IPS DF 4.7 (cell line): ENCODE measurements at regions not wholly inside any gene's neighbourhood (a gene's known extent, or its start where the extent isn't known, plus 50 kb on each side); places are given as distances from the start of the nearest gene placed in this dataset.

Experiments used
- DNase-seq: peaks from one replicate; pipeline ENCODE4 v3.0.0-alpha.2; 2013; ENCODE audit warnings: low spot score; ENCODE audit errors: extremely low read depth

DNA sequence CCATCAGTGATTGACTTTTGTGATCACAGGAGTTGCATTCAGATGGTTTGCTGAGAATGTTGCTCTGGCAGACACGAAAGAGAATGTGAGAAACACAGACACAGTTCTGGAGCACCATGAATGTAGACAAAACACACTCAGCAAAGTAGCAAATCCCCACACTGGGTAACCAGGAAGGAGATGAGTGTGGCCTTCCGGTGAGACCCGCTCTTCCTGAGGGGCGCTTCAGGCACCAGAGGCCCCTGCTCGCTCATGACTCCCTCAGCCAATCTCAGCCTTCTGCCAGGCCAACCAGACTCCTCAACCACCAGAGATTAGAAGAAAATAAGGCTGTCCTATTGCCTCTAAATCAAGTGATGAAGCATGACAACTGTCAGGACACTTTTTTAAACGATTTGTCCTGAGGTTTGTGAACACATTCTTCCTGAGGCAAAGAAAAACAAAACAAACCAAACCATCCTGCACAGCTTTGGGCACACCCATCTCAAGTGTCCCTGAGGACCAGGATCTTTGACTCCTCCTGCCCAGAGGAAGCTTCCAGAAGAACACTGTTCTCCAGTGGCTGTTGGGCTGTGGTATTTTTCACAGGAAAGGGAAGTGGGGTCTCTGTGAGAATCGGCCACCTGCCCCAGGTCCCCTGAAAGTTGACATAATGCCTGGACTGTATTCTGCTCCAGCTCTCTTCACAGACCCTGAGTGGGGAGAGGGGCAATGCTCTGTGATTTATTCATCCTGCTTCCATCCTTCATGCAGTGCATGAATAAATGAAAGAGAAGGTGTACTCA, 152.8 kb downstream of the BCL11A start:
- DNase-seq = no peak

DNA sequence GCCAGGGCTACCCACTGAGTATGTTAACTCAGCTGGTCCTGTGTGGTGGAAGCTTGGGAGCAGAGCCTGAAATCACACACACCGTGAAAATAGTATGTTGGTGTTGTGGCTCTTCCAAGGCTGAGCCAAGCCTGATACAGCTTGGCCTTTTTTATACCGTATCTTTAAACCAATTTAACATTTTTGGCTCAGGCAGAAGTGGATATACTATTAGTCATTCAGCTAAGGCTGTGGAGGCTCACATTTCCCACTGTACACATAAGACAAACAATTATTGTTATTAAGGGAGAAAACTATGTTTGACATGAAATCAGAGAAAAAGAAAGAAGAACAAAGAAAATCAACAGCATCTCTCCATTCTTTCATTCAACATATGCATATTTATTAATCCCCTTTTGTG, 159.0 kb downstream of the BCL11A start:
- DNase-seq = no peak

DNA sequence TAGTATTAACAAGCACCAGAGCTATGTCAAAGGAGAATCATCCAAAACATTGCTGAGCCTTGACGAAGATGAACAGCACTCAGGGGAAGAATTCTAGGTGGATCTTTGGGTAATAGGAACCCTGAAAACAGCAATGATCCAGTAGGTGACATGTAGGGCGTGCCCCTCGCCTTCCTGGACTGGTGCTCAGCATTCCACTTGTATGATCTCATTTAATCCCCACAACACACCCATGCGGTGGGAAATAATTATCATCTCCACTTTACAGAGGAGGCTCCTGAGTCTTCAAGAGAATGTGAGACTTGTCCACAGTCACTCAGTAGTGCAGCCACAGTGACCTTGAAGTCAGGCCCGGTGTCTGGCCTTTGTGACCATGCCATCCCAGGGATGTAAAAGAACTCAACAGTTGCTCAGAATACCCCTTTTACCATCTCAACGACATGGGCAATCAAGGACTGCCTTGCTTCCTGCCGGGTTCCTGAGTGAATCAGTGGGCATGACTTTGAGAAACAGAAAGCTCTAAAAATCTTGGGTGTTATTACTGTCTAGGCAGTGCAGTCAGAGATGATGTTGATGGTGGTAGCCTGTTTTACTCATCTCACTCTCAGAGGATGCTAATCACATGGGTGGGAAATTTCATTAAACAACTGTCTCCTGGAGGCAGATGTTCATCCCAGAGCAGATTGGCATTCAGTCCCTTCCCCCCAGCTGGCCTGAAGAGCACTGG, 161.6 kb downstream of the BCL11A start:
- DNase-seq = no peak

DNA sequence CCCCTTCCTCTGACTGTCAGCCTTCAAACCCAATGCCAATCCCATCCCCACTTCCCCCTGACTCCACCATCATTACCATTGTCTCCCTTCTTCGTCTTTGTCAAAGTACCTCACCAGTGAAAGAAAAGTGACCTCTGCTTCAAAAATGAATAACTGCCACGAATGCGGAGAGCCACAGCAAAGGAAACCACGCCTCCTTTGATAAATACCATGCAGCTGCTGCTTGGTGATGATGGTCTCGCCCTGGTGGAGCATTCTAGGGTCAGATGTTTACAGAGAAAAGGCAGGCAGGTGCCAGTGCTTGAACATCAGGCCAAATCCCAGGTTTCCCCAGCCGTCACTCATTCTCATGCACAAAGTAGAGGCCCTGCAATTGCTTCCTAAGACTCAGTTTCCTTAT, 162.2 kb downstream of the BCL11A start:
- DNase-seq = no peak

DNA sequence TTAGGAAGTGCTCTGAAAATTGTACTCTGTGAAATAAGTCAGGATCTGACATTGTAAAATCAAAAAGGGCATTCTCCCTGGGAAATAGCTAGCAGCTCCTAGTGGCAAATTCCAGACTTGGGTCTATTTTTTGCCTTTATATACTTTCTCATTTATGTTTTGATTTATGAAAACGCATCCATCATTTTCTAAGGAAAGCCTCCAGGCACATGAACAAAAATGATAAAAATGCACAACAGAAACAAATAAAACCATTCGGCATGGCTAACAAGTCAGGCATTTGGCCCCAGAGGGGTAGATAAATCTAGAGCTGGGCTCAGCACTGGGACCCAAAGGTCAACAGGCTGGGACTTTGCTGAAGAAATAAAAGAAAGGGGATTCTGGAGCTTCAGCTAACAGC, 167.0 kb downstream of the BCL11A start:
- DNase-seq = no peak

DNA sequence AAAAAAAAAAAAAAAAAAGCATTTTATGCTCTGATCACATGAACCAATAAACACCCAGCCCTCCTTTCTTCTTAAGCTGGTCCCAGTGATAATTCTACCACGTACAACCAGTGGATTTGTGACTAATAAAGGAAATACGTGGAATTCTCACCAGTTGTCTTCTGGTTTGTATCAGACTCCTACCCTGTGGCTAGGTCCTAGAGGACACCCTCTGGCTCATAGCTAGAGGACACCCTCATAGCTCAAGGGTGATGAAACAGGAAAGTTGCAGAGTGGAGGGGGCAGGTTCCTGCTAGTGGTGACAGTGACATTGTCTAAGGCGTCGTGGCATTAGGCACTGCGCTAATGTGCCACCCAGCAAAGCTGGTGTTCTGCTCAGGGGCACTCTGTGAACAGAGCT, 167.8 kb downstream of the BCL11A start:
- no peak for DNase-seq

DNA sequence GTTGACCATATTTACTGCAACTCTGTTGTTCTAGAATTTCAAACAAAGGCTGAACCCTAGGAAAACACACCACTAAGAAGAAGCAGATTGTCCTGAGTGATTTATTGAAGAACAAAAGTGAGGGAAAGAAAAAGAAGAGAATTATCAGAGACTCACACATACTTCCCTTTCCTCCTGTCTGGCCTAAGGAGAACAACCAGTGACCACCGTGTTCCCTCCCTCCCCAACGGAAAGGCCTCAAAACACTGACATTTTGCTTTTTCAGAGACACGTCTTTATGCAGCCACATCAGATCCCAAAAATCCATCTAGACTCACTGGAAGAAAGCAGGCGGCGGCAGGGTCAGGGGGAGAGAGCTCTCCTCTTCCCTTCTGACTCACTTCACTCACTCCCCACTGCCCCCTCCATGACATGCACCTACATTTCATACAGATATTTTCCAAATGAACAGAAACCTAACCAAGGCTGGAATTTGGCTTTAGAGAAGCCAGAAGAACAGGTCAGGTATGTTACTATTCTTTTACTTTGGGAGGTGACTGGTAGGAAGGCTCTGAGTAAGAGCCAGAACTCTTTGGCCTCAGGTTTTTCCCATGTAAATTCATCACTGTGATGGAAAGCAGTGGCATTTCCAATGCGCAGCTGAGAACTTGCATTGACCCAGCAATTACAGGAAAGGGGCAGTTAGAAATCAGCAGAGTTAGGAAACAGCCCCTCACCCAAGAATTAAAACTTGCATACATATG, 169.9 kb downstream of the BCL11A start:
- no peak for DNase-seq

DNA sequence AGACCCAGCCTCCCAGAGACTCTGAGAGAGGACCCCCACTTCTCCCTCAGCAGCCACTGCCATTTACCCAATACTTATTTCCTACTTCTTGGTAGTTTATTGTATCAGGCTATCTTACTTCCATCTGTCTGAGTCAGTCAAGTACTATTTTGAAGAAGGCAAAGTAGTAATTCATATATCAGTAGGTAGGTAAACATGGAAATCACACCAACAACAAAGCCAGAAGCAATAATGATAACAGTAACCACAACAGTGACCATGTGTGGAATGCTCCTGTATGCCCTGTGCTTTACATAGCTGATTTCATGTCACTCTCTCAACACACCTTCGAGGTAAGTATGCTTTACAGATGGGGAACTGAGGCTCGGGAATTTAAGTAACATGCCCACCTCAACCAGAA, 173.0 kb downstream of the BCL11A start:
- no peak for DNase-seq

DNA sequence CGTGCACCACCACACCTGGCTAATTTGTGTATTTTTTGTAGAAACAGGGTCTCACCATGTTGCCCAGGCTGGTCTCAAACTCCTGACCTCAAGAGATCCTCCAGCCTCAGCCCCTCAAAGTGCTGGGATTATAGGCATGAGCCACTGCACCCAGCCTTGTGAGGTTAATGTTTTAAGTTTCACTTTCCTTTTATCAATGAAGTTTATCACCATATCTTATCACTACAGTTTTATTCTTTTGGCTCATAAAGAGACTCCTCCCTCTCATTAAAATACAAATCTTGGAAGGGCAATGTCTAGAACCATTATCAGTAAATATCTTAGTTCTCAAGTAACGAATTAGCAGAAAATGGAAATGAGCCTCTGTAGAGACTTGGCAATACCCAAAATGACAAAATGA, 173.8 kb downstream of the BCL11A start:
- DNase-seq = no peak

DNA sequence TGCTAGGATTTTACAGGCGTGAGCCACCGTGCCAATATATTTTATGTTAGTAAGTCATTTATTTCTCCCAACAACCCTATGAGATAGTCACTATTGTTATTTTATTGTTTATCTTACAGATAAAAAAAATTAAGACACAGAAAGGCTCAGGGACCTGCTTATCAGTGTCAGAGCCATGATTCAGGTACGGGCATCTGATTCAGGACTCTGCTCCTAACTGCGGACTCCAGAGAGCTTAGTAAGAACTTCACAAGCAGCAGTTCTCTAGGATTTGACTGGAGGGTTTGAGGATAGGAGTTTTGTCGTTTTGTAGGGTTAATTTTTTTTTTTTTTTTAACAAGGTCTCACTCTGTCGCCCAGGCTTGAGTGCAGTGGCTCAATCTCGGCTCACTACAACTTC, 174.2 kb downstream of the BCL11A start:
- DNase-seq = no peak

DNA sequence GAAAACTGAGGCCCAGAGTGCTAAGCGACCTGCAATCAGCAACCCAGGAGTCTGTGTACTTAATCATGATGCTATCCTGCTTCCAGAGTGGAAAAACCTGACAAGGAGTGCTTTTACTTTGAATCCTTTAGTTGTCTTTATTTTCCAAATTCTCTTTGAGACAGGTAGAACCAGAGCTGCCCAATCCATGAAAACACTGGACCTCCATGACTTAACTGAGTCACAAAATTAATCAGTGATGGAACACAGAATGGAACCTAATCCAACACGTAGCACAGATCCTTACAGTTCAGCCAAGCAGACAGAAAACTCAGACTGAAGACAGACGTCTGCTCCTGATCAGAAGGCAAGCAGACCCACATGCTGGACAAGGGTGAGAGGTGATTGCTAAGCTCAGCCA, 175.6 kb downstream of the BCL11A start:
- DNase-seq = no peak

DNA sequence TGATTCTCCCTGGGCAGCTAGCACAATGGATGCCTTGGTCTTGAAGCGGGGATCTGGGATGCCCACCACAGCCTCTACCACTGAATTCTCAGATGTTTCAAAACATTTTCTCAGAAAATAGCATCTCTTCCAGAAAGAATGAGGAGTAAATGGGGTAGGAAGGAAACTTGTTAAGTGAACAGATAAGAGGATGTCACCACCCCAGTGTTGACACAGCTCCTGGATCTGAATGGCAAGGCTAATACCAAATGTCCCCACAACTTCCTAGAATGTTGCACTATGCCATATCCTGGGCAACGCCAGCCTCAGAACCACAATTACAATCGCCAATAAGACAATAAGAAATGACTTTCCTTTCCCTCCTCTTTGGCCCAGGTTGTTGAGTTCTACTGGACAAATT, 177.2 kb downstream of the BCL11A start:
- no peak for DNase-seq

DNA sequence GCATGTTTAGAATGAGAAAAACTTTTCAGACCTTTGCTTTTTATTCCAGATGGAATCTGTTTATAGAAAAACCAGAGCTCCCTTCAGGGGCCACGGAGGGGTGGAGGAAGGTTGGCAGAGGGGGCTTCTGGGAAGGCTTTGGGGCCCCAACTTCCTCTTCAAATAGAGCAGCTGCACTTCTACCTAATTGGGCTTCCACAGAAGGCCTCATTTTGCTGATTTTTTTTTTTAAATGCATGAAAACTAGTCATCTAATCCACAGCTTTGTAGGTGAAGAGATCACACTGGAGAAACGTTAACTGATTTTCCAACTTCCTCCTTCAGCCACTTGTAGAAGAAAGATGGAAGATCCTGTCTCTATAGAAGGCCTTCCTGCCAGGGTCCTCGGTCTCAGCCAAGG, 181.8 kb downstream of the BCL11A start:
- no peak for DNase-seq

DNA sequence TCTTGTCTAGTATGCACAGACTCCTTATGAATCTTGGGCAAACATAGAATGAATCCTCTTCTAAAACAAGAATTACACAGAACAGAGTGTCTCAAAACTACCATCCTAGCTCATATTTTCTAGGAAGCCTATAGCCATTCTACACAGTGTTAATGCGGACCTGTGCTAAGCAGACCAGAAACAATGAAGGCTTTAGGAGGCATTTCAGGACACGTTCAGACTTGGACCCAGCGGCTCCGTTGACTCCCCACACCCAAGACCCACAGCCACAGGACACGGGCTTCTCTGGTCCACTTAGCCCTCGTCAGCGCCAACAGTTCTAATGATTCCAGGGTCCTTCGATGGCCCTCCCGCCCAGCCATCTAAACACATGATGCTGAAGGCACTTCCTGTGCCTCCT, 182.2 kb downstream of the BCL11A start:
- no peak for DNase-seq

DNA sequence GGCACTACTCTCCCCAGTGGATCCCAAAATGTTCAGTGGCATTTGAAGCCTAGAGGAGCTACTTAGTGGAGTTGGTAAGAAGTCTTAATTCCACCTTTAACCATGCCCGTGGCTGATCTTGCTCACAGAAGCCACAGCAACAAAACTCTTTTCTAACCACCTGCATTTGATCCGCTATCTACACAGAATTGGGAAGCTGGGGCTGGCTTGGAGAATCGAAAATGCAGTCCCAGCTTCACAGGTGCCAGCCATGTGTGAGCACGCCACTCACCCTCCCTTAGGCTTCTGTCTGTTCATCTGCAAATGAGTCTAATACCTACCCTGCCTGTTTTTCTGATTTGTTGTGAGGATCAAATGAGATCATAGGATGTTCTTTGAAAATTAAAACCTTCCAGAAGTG, 182.6 kb downstream of the BCL11A start:
- DNase-seq = no peak

DNA sequence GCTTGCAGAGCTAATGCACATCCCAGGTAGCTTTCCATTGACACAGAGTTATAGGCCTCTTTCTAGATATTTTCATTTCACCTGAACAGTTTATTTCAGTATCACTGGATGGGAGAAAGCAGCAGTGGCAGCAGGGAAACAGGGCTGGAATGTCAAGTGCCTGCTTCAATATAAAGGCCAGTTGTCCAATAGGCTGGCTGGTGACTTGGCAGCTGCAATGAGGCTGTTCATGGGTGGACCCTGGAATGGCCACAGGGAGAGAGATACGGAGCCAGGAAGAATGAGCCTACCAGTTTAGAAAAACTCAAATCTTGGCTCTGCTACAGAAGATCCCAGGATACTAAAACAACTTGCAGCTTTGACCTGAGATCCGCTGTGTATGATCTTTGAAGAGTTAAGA, 185.0 kb downstream of the BCL11A start:
- DNase-seq = no peak

DNA sequence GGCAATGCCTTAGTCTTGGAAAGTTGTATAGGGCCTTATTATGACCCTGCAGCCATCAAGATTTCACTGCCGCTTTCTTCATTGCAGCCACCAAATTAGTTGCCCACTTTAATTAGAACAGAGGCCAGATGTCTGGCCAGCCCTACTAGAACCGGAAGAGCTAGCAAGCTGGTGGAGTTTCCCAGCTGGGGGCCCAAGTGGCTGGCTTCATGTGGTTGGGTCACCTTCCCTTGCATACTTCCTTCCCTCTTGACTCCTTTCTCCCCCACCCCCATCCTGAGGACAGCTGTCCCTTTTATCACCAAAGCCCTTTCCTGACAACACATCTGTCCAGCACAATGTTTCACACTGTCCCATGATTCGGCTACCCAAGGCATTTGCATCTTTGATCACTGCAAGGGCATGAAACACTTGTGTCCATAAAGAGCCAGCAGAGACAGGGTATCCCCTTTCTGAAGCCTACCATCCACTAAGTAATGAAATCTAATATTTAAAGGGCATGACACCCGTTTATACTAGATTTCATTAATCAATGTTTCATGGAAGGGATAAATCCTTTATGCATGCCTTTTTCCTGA, 187.2 kb downstream of the BCL11A start:
- no peak for DNase-seq

DNA sequence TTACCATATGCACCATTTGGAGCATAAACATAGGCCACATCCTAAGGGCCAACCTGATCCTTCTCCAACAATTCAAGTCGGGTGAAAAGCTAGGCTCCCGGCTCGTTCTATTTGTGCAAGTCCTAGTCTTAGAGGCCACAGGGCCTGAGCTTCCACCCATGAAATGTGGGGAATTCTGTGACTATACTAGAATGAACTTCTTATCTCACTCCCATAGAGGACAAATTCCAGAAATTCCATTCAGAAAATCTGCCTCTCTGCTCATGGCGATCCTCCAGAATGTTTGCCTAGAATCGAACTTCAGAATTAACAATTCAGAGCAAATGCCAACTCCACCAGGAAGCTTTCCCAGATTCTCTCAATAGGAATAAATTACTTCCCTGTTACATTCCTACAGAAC, 187.9 kb downstream of the BCL11A start:
- DNase-seq = no peak

DNA sequence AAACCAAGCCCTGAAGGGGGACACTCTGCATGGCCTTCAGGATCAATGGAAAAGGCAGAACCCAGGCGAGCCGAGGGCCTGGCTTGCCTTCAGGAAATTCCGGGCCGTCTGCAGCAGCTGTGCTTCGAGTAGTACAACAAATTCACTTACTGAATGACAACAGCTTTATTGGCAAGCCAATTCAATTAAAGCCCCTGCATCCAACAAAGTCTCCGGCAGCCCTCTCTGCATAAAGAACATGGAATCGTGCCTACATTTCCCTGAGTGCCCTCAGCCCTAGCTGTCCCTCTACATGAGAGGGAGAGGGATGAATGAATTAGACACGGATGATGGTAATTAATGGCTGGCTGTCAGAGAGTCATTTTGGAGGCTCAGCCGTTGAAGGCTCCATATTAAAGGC, 189.0 kb downstream of the BCL11A start:
- no peak for DNase-seq

DNA sequence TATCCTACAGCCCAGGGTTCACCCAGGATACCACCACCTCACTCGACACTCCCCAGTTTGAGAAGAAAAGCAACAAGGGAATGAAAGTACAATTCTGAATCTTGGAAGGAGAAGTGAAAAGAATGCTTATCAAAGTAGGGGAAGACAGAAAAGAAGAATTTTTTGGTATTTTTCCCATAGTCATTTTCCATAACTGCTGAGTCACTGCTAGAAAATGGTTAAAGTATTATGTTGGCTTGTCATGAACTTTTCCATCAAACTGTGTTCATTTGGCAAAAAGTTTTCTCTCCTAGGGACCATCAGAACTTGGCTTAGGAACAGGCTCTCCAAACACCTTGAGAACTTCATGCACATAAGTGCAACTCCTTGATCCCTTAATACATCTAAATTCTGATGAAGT, 192.0 kb downstream of the BCL11A start:
- DNase-seq = no peak

DNA sequence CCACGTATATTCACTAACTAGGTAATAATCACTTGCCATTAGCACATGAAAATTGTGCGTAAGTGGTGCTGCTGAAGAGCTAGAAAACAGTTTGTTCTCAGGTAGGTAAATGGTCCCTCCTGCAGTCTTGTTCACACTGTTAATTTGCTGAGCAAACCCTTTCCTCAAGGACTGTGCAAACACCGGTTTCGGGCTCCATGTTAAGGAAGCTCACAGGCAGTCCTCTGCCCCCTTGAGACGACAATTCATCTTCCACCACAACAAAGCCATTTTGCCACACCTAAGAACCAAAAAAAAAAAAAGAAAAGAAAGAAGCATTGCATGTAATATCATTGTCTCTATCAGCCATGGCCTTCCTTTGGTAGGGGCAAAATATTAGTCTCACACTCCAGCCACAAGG, 193.9 kb downstream of the BCL11A start:
- no peak for DNase-seq

DNA sequence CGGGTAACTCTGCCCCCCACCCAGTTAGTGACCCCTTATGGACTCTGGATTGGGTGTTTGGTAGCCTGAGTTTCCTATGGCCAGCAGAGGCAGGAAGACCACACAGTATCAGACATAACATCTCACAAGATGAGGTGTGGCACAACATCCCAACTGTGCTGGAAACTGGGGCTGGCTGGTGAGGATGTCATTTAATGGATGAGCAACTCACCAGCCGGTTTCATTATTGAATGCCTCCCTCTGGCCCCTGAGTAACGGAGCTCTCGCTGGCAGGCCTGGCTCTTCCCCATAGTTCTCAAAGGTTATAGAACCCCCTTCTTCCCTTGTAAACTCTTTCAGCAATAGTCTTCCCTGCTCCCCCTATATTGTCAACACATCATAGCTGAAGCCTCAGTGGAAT, 195.0 kb downstream of the BCL11A start:
- DNase-seq = no peak
